GM18868 (cell line): ENCODE measurements at regions not wholly inside any gene's neighbourhood (a gene's known extent, or its start where the extent isn't known, plus 50 kb on each side); places are given as distances from the start of the nearest gene placed in this dataset.
"Not testable (repeated sequence)": the region's sequence is repeated elsewhere in the genome, so short reads cannot be mapped to it uniquely, and the experiment has no call there.

Experiments
- ATAC-seq: cut with Tn5 transposase; IDR thresholded peaks from one replicate; pipeline ENCODE4 v1.9.1; 2021; ENCODE audit warnings: mild to moderate bottlenecking, moderate library complexity; ENCODE audit not compliant: unreplicated experiment

DNA sequence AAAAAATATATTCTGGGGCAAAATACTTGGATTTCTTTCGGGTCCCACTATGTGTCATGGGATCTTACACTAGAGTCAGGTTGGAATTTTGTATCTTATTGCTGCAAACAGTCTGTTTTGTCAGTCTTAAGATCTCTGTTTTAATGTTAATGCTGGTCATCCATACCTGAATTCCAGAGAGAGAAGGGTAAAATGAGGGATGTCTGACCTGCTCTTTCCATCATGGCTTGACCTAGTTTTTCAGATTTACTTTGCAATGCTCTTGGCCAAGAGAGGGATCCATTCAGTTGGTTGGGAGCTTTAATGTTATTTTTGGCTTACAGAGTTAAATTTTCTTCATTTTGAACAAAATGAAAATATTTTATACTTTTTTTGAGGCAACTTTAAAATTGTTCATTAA, 117.2 kb downstream of the CASP12 start:
- ATAC-seq: no peak

DNA sequence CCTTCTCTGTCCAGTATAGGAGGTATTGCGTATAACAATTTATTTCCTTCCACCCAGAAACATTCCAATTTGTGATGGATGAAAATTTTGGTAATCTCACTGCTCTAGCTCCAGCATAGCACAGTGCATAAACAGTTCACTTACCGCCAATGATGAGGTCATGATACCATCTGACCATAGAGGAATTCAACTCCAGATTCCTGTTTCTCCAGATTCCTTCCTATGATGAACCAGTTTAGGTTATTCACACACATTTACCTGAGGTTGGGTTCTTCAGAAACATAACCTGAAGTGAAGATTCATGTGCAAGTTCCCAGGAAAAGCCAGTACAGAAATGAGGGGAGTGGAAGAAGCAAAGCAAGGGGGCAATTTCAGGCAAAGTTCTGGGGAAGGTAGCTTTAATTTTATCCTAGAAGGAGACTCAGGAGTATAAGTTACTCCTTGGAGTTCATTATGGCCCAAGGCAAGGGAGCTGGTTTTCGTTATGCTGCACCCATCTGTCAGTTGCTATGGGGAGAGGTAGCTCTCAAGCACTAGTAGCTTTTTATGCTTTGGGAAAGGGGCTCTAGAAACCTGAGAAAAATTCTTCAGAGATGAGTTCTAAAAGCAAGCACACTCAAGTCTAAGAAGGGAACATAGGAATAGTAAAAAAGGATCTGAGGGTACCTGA, 121.6 kb downstream of the CASP12 start:
- no peak for ATAC-seq

DNA sequence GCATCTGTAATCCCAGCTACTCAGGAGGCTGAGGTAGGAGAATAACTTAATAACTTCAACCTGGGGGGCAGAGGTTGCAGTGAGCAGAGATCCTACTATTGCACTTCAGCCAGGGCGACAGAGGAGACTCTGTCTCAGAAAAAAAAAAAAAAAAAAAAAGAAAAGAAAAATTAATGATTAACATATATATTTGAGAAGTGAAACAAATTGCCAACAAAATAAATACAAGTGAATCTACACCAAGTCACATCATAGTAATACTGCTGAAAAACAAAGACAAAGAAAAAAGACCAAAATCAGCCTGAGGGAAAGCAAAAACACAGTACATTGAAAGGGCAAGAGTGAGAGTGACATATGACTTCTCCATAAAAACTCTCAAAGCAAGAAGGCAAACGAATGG, 123.7 kb downstream of the CASP12 start:
- no peak for ATAC-seq

DNA sequence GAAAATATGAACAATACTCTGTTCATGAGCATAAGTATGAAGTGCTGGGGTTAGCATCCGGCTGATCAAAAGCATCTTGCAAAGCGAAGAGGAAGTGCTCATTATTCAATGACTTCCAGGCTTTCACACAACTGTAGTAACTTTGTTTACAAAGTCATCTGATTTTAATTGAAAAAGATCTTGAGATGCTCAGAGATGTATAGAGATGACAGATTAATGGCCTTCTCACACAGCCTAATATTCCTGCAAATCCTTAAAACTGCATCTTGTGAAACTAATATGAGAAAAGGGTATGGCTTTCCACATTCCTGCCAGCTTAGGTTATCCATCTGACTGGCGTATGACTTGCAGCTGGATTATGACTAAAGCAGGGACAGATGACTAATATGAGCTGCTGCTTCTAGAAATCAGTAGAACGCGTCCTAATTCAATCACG, 125.4 kb downstream of the CASP12 start:
- no peak for ATAC-seq

DNA sequence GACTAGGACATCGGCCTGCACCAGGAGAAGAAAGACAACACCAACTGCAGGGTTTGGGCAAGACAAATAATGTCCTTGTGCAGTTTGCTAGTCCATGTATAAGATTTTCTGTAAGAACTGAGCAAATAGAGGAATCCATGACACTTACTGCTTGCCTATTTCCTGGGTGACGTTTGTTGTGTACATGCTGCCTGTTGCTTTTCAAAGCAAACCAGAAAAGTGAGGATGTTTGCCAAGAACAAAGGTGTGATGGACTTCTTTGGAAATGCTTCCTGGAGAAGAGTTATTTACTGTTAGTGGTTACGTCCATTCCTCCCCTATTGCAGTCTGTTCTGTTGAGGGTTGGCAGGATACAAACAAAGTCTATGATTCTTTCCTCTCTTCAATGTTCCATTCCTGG, 126.5 kb downstream of the CASP12 start:
- no peak for ATAC-seq

DNA sequence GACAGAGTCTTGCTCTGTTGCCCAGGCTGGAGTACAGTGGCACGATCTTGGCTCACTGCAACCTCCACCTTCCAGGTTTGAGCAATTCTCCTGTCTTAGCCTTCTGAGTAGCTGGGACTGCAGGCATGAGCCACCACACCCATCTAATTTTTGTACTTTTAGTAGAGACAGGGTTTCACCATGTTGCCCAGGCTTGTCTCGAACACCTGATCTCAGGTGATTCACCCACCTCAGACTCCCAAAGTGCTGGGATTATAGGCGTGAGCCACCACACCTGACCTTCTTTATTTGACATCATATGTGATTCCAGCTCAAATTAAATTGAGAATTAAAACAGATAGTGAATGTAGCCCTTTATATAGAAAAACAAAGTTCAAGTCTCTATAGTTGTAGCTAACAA, 127.2 kb downstream of the CASP12 start:
- not testable (repeated sequence) for ATAC-seq

DNA sequence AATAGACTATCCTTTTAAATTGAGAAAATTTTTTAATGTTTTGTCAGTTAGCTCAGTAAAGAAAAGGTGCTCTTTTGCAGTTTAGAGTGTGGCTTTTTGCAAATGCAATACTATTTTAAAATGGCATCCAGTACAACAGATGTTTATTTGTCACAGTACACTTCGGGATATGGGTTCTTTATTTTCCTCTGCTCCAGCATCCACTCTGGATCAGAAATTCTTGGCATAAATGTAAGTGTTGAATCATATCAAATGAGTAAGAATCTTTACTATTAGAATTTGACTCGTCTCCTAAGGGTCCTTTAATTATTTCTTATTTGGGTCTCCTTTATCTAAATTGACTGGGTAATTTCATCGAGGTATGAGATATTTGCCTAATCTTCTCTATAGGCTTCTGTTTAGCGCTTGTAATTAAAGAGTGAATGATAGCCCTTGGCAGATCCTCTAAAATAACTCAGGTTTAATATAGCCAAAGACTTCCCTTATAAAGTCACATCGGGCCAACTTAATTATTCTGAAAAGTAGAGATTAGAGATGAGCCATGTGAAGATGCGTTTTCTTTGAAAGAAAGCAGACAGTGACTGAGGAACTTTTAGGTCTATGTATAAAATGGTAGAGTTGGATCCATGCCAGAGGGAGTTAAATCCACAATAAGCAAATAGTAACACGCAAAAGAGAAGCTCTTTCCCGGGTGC, 132.7 kb downstream of the CASP12 start:
- ATAC-seq: no peak

DNA sequence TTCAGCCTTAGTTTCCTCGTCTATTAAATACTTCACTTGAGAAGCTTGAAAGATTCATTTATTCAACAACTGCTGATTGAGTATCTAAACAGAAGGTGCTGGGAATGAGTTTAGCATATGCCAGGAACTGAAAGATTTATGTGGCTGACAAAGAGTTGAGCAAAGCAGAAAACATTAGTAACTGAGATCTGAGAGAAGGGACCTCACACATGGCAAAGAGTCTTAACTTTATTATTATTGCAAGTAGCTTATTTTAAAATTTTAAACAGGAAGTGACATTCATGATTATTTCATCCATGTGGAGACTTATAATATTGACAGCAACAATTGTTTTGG, 133.6 kb downstream of the CASP12 start:
- no peak for ATAC-seq

DNA sequence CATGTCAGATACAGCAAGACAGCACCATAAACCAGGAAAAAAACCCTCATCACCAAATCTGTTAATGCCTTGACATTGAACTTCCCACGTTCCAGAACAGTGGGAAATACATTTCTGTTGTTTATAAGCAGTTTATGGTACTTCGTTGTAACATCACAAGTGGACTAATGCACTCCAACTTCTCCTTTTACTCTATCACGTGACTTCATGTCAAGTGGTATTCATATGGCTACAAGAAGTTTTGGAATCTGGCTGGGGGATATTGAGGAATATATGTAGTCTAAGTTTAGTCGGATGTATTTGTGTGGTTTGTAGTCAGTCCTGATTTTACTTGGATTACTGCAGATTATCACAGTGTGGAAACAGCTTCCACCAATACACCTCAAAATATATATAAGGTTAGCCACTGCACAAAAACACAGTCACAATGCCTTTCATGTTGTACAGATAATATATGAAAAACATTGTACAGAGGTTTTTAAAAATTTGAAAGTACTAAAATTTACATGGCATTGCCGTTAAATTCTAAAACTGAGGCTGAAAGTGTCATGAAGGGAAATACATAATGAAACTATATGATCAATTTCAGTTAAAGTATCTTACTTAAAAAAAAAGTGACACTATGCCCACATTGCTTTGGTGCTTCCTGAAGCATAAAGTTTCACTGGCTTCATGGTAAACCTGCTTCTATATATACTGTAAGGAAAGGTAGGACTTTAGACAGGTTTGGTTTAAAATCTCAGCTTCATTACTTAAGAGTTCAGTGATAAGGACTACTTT, 134.1 kb downstream of the CASP12 start:
- ATAC-seq: no peak

DNA sequence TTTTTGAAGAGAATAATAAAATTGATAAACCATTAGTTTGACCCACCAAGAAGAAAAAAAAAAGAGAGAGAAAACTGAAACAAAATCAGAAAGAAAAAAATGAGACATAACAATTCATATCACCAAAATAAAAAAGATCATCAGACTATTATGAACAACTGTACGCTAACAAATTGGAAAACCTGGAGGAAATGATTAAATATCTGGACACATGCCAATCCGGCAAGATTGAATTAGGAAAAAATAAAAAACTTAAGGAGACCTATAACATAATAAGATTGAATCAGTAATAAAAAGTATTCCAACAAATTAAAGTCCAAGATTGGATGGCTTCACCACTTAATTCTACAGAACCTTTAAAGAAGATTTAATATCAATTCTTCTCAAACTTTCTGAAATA, 136.7 kb downstream of the CASP12 start:
- ATAC-seq: no peak

DNA sequence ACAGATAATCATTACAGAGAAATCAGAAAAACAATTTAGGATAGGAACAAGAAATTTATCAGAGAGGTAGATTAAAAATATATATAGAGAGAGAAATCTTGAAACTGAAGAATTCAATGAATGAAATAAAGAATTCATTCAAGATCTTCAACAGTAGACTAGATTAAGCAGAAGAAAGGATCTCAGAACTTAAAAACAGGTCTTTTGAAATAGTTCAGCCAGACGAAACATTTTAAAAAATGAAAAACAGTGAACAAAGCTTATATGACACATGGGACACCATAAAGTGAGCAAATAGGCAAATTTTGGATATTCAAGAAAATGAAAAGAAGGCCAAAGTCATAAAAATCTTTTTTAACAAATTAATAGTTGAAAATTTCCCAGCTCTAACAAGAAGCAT, 138.8 kb downstream of the CASP12 start:
- ATAC-seq: no peak

DNA sequence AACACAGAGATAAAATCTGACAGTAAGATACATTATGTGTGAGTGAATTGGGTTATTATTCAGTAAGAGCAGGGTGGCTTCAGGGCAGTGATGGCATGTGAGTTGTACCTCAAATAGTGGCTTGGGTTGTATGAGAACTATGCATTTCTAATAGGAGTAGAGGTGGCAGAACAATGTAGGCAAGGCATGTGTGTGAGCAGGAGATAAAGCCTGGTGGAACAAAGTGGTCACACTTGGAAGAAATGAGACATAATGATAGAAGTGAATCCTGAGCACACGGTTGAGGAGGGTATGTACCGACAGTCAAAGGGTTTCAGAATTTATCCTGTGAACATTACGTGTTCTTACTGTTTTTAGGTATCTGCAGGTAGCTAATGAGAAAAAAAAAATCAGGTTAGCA, 159.3 kb downstream of the CASP12 start:
- no peak for ATAC-seq

DNA sequence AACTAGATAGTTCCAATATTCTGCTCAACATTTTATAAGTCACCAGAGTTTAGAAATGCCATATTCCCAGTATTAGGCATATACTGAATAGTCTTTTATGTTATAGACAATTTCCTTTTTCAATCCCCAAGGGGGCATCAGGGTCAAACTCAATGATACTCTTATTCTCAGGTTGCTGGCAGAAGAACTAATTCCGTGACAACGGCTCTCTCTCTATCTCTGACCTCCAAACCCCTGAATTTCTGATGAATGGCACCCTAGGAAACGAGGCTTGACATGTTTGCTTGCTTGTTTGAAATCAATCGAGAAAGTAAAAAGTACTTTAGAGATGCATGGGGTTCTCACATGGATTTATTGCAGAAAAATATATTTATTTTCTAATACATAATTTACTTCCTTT, 160.1 kb downstream of the CASP12 start:
- ATAC-seq: no peak

DNA sequence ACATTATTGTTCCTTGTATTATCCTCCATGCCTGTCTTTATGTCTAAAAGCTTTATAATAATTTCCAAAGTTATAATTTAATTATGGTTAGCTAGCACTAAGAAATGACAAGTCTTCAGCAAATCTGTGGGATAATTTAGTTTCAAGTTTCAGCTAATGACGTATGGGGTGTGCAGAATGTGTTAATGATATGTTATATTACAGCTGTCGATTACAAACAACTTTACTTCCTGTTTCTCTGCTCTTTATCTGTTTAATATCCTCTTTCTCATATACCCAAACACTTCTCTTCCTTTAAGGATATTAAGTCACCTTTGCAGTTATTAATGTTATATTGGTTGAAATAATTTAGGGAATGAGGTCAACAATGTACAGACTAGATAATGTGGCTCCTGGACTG, 161.8 kb downstream of the CASP12 start:
- ATAC-seq: no peak

DNA sequence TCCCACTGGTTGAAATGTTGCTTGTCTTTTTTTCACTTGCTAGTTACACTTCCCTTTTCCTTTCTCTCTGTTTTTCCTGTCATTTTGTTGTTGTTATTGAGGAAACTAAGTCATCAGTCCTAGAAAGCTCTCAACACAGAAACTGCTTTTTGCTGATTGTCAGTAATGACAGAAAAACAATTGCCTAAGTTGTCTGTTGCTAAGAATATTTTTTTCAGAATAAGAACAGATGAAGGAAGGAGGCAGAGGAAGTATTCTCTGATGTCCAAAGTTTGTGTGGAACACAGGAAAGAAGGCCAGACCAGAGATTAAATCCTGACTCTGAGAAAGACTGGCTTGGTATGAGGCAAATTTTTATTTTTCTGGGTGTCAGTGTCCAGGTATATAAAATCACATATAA, 163.3 kb downstream of the CASP12 start:
- no peak for ATAC-seq

DNA sequence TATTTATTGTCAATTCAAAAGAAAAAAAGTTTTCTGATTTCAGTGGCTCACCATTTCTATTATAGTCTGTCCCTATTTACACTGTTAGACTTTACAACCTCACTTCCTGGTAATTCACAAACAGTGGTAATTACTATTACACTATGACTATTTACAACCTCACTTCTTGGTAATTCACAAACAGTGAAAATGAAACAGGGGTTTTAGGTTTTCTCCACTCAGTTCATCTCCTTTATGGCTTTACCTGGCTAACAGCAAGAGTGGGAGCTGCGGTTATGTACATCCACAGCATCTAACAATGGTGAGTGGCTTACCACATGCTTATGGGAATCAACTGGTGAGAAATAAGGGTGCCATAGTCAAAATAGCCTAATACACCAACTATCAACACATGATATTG, 166.4 kb downstream of the CASP12 start:
- no peak for ATAC-seq

DNA sequence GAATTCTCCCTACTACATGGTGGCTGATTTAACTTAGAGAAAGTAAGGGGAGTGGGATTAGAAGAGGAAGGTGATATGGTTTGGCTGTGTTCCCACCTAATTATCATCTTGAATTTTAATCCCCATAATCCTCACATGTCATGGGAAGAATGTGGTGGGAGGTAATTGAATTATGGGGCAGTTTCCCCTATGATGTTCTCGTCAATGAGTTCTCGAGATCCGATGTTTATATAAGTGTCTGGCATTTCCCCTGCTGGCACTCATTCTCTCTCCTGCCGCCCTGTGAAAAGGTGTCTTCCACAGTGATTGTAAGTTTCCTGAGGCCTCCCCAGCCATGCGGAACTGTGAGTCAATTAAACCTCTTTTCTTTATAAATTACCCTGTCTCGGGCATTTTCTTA, 169.3 kb downstream of the CASP12 start:
- no peak for ATAC-seq

DNA sequence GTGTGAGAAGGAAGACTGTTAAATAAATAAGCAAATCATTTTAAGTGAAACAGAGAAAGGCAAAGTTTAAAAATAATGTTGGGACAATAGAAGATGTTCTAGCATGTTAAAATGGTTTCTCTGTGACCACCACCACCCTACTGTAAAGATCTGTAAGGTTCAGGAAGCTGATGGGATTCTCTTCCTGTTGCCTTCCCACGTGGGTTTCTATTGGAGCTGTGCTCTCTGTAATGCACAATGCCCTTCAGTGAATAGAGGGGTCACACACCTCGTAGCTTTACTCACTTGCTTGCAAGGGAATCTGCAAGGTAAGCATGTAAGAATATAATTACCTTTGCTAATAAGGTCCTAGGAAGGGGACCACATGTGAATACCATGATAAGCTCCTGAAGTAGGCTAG, 170.5 kb downstream of the CASP12 start:
- no peak for ATAC-seq

DNA sequence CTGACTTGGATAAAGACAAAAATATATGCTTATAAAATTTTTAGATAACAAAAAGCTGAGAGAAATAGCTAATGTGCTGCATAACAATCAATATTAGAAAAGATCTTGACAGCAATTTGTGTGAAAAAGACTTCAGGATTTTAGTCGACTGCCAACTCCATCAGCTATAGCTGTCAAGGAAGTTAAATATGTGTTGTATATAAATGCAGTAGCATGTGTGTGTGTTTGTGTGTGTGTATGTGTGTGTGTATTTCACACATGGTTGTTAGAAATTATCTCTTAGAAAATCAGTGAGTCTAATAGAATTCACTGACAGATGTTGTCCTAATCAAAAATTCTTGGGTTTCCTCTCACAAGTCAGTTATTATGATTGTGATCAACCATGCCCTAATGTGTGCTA, 171.2 kb downstream of the CASP12 start:
- no peak for ATAC-seq

DNA sequence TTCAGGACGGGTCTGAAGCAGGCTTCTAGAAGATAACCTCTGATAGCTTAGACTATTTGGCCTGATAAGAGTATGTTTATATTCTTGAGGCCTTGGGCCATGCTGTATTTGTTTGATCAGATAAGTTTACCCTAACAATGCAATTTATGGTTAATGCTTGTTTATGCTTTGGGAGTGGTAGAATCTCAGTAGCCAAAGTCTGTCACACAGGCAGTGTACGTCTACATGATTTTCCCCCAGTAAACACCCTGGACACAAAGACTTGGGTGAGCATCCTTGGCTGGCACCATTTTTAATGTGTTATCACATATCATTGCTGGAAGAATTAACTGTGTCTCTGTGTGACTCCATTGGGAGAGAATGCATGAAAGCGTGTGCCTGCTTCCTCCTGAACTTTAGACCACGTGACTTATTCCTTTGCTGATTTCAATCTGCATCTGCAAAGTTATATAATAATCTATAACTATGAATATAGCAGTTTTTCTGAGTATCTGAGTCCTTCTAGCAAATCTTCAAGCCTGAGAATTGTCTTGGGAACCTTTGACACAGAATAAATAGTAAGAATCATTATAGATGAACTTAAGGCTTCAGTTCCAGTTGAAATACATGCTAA, 172.4 kb downstream of the CASP12 start:
- no peak for ATAC-seq

DNA sequence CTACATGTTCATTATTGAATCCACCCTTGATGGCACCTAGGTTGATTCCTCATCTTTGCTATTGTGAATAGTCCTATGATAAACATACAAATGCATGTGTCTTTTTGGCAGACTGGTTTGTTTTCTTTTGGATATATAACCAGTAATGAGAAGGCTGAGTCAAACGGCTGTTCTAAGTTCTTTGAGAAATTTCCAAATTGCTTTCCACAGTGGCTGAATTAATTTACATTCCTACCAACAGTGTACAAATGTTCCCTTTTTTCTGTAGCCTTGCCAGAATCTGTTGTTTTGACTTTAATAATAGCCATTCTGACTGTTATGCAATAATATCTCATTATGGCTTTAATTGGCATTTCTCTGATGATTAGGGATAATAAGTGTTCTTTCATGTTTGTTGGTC, 184.9 kb downstream of the CASP12 start:
- no peak for ATAC-seq
